Esophagus squamous epithelium (tissue), 4 donors: ENCODE measurements at regions not wholly inside any gene's neighbourhood (a gene's known extent, or its start where the extent isn't known, plus 50 kb on each side); places are given as distances from the start of the nearest gene placed in this dataset.

Source experiments
- CTCF ChIP-seq, 6 experiments: fragments of 450-650 bp in 4 of 6; fragments of 200-600 bp in 2 of 6; sonication (generic) in 2 of 6; IDR thresholded peaks; one replicate each; pipeline ENCODE4 v1.5.1; 2016 to 2019; ENCODE audit warnings: antibody characterized with exemption in 6 of 6, mild to moderate bottlenecking in 4 of 6, moderate library complexity in 4 of 6
- POLR2A ChIP-seq, 4 donors: fragments of 450-650 bp; IDR thresholded peaks; one replicate each; pipeline ENCODE4 v1.6.1; 2017; ENCODE audit warnings: antibody characterized with exemption in 4 of 4, mild to moderate bottlenecking in 4 of 4, moderate library complexity in 3 of 4

DNA sequence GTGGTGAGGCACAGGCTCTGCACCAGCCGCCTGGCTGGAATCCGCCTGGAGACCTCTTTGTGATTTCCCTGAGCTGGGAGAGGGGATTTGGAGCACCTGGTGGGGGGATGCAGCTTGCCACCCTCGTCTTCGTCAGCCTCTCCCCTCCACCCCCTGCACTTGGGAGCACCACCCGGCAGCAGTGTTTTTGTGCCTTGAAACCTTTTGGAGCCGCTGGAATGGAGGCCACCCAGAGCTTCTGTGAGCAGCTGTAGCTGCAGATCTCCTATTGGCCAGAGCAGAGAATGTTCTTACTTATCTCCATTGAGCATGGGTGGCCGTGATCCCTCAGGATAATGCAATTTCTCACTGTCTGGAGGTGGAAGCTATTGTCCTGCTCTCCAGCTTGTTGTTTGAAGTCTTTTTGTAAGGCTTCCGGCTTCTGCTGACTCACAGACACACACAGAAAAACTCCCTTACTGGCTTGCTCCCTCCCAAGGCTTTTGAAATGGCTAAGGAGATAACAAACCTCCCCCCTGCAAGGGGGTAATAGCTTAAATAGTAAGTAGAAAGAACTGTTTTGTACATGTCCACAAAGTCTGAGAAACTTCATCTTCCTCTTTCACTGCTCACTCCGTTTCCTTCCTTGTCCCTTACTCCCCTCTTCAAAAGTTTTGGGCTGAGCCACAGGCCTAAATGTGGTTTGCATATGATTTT lies 271.2 kb downstream of the PRL start:
- TF ChIP-seq CTCF (IDR thresholded peaks at IDR 0.05) (no peak), POLR2A (IDR thresholded peaks at IDR 0.05) (no peak)
